Right hindlimb (tissue), 1 donor: ENCODE measurements at regions not wholly inside any gene's neighbourhood (a gene's known extent, or its start where the extent isn't known, plus 50 kb on each side); places are given as distances from the start of the nearest gene placed in this dataset.
"Not testable (repeated sequence)": the region's sequence is repeated elsewhere in the genome, so short reads cannot be mapped to it uniquely, and the experiment has no call there.

Experiments used
- DNase-seq: peaks from one replicate; pipeline ENCODE4 v3.0.0-alpha.2; 2018

DNA sequence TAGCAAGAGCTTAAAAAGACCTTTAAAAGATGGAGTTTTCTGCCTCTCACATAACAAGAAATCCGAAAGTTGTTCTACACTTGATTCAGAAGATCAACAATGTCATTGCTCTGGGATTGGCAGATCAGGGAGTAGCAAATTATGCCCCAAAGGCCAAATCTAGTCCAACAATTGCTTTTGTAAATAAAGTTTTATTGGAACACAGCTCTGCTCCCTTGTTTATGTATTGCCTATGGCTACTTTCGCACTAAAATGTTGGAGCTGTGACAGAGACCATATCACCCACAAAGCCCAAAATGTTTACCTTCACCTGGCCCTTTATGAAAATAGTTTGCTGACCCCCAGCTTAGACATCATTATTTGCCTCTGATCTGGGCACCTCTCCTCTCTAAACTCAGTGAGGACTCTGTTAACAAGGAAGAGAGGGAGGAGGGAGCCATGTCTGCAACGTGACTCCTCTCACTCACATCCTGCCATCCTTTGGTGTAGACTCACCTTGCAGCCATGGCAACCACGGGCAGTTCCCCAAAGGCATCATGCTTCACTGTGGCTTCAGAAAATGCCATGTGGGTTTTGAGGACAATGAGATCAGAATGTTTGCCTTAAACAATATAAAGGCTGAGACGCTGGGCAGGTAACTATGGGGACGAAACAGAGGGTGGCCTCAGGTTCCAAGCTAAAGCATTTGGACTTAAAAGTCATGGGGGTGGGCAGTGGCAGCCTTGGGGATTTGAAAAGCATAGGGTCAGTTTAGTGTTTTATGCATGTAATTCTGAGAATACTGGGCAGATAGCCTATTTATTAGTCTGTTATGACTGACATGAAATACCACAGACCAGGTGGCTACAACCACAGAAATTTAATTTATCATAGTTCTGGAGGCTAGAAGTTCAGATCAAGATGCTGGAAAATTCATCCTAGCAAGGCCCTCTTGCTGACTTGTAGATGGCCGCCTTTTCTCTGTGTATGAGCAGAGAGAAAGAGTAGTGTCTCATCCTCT, 149.7 kb upstream of the TNFAIP3 start:
- no peak for DNase-seq

DNA sequence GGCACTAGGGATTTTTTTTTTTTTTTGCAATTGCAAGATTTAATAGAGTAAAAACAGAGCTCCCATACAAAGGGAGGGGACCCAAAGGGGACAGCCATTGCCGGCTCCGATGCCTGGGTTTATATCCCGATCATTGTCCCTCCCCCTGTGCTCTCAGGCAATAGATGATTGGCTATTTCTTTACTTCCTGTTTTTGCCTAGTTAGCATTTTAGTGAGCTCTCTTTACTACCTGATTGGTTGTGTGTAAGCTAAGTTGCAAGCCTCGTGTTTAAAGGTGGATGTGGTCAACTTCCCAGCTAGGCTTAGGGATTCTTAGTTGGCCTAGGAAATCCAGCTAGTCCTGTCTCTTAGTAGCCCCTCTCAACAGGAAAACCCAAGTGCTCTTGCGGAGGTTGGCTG, 148.2 kb upstream of the TNFAIP3 start:
- DNase-seq, result not testable (repeated sequence)

DNA sequence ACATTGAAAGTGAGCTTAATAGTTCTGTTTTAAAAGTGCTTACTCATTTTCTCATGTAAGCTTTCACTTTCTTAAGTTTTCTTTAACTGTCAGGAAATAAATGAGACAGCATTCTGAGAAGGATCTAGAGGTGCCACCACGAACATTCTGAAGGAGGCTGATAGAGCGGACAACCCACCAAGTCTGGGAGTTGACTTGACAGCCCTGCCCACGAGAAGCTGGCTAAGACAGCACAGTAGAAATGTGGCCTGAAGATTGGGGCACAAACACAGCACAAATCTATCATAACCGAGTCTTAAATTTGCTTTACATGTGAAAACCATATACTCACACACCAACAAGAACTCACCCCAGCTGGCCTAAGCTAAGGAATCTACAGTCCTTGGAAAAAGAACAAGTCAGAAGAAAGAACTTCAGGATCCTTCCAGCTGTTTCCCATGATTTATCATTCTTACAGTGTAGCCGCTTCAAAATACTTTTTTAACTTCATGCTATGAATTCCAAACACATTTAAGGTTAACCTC, 144.2 kb upstream of the TNFAIP3 start:
- DNase-seq, result no peak

DNA sequence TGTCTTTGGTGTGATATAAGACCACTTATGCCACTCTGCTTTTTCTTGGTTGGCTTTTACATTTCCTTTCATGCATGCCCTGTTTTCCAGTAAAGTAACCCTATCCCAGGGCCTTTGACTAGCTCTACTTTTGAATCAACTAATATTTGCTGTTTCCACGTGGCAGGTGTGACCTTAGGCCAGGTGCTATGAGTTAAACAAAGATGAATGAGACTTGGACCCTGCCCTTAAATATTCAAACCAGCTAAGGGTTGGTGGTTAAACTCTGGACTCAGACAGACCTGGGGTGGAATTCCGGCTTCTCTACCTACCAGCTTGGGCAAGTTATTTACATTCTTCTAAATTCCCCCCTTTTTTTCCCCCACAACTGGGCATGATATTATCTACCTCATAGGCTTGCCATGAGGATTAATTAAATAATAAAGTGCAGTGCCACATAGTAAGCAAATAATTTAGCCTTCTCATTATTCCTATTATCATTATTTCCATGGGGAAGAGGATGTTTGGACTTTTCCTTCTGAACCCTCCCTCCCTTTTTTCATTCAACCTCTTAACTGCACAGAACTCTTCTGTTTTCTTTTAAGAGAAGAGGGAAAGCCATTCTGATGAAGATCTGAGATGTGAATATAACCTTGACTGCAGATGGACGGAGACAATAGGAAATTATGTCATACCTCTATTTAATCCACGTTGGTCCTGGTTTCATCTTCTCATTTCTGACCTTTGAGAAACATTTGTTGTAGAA, 143.6 kb upstream of the TNFAIP3 start:
- no peak for DNase-seq

DNA sequence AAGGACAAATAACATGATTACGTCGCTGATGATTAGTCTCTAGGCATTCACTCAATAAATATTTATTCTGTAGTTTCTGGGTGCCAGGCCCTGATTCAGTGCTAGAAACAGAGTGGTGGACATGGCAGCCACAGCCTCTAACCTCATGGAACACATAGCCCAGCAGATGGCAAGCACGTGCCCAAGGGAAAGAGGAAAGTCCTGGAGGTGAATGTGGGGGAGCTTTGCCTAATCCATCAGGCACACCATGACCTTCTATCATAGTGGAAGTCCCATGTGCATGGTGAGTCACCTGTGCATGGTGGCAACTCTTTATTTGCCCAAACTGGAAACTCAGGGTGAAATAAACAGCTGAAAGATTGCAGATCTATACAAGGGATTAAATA, 143.0 kb upstream of the TNFAIP3 start:
- DNase-seq, result no peak

DNA sequence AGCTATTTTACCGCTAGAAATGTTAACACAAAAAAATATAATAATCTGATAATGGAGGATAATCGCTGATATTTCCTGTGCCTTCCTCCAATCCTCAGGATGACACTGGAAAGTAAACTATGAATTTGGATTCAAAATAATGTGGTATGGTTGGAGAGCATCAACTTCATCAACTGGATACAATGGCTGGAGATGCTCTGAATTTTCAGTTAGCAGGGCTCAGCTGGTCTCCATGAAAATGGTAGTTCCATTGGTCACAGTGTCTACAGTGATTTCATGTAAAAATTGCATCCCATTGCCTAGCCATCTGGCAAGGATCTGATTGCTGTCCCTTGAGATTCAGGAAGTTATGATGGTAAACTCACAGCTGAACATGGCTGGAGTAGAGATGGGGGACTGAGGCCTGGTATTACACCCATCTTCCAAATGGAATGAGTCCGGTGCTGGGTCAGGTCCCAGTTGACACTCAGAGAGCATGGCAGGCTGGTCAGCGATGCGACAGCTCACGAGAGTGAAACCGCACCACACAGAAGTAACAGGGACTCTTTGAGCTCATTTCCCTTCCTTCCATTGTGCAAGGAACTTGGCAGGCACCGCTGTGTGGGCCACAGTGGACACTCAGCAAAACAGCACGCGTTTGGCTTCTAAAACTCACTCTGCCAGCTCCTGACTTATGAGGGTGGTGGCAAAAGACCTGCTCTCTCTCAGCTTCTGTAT, 142.4 kb upstream of the TNFAIP3 start:
- no peak for DNase-seq

DNA sequence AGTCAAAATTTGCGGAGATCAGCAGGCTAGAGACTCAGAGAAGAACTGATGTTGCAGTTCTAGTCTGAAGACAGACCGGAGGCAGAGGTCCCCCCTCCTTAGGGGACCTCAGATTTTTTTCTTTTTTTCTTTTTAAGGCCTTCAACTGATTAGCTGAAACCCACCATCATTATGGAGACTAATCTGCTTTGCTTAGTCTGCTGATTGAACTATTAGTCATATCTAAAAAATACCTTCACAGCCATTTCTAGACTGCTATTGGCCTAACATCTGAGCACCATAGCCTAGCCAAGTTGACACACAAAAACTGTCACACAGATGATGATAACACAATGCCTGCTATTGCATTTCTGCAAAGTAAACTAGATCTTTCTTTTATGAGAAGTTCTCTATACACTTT, 141.1 kb upstream of the TNFAIP3 start:
- no peak for DNase-seq

DNA sequence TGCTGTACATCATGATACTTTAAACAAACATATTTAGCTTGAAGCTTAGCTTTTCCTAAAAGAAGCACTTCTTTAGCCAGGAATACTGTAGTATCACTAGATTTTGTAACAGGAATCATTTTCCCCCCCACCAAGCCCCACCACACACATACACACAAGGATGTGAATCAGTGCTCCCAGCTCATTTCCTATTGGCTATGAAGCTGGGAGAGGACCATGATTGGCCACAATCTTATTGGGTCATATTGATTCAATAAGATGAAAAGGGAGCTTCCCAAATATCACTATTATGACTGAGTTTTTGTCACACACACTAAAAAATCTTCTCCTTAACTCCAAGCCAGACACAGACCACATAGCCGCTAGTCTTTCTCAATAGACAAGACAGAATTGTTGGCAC, 140.5 kb upstream of the TNFAIP3 start:
- no peak for DNase-seq

DNA sequence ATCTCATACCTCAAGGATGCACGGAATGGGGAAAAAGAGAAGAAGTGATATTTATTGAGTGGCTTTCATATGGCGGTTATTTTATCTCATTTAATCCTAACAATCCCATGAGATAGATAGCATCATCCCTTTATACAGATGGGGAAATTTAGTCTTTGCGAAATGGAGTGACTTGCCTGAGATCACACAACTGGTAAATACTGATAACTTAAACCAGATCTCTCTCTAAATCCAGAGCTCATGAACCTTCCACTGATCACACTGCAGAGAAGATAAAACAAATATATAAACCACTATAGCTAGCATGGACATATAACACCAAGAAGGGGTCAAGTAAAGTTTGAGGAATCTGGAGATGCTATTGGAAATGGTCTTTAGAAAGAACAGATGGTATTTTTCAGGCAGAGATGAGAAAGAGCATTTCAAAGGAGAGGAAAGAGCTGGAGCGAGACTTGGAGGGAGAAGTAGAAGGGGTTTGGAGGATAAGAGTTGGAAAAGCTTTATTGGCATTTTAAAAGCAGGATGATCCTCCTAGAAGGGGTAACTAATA, 139.8 kb upstream of the TNFAIP3 start:
- DNase-seq, result no peak

DNA sequence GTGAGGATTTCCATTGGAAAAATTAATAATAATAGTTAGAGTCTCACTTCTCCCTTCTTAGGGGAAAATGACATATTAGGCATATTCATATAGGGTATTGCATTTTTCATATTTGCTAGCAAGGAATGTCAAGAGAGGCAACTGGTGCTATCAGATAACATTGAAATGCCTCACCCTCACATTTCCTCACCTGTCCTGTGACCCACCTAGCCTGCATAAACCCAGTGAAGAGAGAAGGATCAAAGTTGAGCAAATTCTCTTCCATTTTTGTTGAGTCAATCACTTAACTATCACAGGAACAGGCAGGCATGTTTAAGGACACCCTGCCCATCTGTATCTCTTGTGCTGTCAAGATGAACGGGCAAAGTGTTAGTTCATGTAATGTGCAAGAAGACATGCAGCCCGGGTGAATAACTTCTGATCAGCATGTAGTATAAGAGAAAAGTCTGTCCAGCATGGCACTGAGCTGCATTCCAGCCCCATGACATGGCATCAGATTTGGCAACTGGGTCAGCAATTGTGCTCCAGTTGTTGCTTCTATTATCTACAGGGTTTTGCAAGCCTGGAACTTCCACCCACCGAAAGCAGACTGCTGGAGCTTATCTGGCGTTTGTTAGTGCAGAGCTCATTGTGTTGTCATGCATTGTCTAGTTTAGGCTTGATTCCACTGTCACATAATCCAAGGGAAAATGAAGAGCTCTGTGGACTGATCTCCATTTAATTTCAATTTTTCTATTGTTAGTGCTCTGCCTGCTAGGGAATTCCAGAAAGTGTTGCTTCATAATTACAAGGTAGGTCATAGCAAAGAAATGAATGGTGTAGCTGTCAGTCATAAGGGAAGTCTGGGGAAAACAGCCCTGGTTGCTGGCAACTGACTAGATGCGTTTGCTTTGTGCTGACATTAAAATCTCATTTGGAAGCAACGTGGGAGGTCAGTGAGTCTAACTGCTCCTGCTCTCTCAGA, 138.4 kb upstream of the TNFAIP3 start:
- peak; percentile 37 for DNase-seq

DNA sequence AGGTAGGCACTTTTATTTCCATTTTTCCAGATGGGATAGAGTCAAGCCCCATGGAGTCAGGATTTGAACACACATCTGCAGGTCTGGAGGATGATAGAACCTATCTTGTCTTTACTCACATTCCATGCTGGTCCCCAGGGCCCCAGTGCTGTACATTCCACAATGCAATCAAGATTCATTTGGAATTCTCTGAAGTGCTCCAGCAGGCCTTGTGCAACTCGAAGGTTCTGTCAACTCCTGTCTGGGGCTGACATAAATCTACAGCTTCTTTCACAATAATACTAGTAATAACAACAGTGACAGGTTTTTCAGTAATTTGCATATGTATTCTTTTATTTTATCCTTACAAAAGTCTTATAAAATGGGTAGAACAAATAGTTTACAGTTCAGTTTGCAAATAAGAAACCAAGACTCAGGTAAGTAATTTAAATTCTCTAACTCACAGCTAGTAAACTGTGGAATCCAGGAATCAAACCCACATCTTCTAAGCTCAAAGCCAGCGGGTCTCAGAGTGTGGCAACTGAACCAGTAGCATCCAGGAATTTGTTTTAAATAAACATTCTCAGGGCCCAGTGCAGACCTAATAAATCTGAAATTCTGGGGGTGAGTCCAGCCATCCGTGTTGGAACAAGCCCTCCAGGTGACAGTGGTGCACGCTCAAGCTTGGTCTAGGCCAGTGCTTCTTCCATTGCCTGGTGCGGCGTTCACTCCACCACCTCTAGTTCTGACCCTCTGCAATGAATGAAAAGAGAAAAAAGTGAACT, 137.0 kb upstream of the TNFAIP3 start:
- DNase-seq, result no peak

DNA sequence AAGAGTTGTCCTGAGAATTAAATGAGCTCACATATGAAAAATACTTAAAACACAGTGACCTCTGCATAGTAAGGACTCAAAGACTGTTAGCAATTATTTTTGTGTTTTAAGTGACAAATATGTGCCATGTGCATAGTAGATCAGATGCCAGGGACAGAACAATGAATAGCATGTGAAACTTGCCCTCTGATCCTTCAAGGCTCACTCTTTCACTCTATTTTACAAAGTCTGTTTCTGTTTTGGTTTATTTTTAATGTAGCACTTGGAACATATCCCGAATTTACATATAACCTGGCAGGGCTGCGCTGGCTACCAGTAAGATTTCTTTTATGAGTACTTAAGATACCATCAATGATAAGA, 135.5 kb upstream of the TNFAIP3 start:
- DNase-seq, result no peak

DNA sequence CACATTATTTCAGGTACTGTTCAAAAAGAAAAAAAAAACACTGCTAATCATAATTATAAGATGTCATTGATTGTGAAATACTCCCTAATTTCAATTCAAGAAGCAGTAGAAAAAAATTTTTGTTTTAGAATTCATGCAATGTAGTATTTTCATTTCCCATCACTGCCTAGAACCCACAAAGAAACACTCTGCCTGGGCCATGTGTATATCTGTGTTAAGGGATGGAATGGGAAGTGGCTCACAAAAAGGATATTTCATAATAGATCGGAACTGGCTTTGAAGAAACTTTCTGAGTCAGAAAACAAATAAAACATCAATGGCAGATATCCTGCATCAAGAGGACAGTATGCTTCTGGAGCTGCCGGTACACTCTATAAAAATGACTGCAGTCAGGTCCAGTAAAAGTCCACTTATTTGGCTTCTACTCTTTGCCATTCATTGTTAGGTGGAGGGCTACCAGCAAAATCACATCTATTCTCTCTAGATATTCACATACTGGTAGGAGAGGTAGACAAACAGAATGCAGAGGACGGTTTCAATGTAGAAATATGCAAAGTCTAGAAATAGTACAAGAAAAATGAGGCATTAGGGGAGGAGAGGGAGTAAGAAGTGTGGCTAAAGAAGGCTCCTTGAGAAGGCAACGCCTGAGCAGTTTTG, 135.0 kb upstream of the TNFAIP3 start:
- DNase-seq, result no peak

DNA sequence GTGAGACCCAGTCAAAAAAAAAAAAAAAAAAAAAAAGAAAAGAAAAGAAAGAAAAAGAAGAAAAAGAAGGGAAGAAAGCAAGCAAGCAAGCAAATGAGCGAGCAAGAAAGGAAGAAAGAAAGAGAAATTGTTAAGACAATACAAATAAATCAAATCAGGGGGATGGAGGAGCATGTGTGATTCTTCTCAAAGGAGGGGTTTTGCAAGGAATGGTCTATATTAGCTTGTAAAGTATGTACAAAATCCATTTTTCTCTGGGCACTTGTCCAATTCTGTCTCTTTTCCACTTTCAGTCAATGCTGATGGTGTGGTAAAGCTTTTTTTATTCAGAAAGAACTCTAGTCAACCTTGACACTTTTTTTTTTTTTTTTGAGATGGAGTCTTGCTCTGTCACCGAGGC, 133.7 kb upstream of the TNFAIP3 start:
- DNase-seq, result no peak

DNA sequence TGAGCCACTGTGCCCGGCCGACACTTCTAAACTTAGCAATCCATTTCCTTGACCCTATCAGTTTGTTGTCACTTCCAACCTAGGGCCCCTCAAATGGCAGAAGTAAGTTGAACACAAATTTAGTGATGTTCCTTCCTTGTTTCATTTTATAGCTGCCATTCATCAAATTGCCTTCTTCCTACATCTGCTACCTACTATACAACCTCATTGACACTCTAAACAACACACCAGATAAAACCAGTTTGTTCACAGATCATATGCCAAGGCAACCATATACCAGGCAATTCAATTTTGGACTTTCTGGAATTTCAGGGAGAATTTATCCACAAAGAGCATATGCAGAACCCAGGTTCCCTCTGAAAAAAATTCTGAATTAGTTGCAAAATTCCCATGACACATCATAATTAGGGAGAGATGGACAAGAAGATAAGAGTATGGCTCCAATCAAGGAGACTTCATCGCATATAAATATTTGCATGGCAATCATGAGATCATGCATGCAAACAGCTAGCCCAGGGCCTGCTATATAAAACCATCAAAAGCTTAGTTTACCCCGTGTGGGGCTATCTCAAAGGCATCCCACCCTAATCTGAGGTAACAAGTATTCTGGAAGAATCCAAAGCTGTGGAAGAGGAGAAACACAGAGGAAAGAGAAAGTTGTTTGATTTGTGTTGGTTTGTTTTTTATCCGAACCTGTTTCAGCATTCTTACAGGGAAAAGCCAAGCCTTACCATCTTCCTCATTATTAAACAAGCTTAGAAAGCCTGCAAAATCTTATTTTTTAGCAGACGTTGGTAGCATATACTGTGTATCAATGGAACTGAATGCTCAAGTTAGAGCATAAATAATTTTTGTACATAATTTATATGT, 132.8 kb upstream of the TNFAIP3 start:
- no peak for DNase-seq

DNA sequence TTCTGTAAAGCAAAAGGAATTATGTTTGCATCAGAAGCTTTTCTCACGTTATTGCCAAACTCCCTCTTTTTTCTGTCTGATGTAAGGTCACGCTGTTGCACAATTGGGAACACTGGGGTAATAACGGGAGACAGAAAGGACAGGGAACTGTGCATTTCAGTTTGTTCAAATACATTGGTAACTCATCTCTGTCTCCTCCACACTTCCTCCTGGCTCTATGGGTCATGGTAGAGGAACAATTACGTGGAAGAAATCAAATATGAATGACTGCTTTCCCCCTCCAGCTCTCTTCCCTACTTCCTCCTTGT, 132.2 kb upstream of the TNFAIP3 start:
- no peak for DNase-seq

DNA sequence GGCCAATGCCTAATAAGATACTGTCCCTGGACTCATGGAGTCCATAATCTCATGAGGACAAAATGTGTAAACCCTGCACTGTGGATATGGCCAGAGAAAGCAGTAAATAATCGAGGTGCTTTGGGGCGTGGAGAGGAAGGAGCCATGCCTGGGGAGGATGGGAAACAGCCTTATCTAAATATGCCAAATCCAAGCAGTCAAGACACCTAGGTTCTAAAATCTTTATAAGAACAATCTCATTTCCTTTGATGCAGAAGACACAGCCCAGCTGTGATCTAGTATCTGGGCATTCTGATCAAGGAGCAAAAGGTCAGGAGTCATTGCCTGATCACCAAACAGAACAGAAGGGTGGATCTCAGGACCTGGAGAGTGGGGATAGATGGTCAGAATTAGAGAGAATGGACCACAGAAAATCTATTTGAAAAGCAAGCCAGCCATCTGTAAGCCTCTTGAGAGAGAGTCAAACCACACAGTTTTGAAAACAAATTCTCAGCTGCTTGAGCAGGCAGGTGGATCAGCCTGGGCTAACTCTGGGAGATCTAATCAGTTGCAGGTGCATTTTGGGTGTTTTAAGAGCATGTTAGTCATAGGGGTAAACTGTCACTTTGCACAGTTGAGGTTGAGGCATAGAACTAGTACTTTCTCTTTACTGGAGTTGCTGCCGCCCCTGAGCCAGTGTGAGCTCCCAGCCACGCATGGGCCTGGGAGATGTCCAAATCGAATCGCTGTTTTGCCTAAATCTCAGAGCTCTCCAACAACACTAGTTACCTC, 130.8 kb upstream of the TNFAIP3 start:
- no peak for DNase-seq

DNA sequence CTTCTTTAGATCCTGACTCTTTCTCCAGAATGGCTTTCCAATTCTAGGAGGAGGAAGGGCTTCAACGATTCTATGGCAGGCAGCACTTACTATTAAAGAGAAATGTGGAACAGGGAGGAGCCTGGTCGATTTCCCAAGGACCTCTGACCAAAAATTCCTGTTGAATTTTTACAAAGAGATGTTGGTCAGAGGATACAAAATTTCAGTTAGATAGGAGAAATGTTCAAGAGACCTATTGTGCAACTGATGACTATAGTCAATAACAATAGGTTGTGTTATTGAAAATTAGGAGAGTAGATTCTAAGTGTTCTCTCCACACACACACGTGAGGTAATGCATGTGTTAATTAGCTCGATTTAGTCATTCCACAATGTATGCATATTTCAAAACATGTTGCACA, 130.1 kb upstream of the TNFAIP3 start:
- DNase-seq, result no peak
